HG03378 (cell line): ENCODE measurements at regions not wholly inside any gene's neighbourhood (a gene's known extent, or its start where the extent isn't known, plus 50 kb on each side); places are given as distances from the start of the nearest gene placed in this dataset.
A peak's percentile ranks its signal among the peaks of the same experiment; 100 is the strongest.

Source experiments
- ATAC-seq: cut with Tn5 transposase; IDR thresholded peaks from one replicate; pipeline ENCODE4 v1.9.1; 2021; ENCODE audit warnings: mild to moderate bottlenecking, moderate library complexity; ENCODE audit not compliant: unreplicated experiment

GRCh38 chr18:43213816-43214215 lies 63.5 kb downstream of the SYT4 start:
- ATAC-seq = no peak

- no peak for ATAC-seq
Observed at GRCh38 chr18:43211059-43211458, 66.2 kb downstream of the SYT4 start.

- no peak for ATAC-seq
Observed at GRCh38 chr18:43195421-43195820, 79.9 kb upstream of the RIT2 start.

- ATAC-seq = no peak
Observed at GRCh38 chr18:43193336-43193735, 77.9 kb upstream of the RIT2 start.

GRCh38 chr18:43192408-43192807 lies 76.9 kb upstream of the RIT2 start:
- peak; percentile 63 for ATAC-seq

GRCh38 chr18:43181711-43182110 lies 66.2 kb upstream of the RIT2 start:
- no peak for ATAC-seq

- no peak for ATAC-seq
Observed at GRCh38 chr18:43180814-43181213, 65.3 kb upstream of the RIT2 start.

- no peak for ATAC-seq
Observed at GRCh38 chr18:43175257-43175656, 59.8 kb upstream of the RIT2 start.

- no peak for ATAC-seq
Observed at GRCh38 chr18:43170586-43170985, 55.1 kb upstream of the RIT2 start.
